H1 (cell line): ENCODE measurements at regions not wholly inside any gene's neighbourhood (a gene's known extent, or its start where the extent isn't known, plus 50 kb on each side); places are given as distances from the start of the nearest gene placed in this dataset.
A peak's percentile ranks its signal among the peaks of the same experiment; 100 is the strongest.

Source experiments
- CTCF ChIA-PET: fragments of 300-600 bp; sonication (Branson Sonifier 250); formaldehyde crosslinking; loops from one replicate; lab custom pipeline; 2021; ENCODE audit not compliant: partially characterized antibody; lab: Charles Lee
- POLR2A ChIA-PET: fragments of 300-600 bp; sonication (Branson Sonifier 250); formaldehyde crosslinking; loops from one replicate; lab custom pipeline; 2021; ENCODE audit warnings: inconsistent platforms; ENCODE audit not compliant: partially characterized antibody; lab: Charles Lee
- DNase-seq, 2 experiments: peaks; one replicate each; pipeline versions ENCODE4 v3.0.0 to v3.0.0-alpha.2; 2010 to 2022; ENCODE audit warnings: low spot score in 2 of 2, low read depth in 1 of 2, mixed read lengths in 1 of 2
- FAIRE-seq: peaks from 2 replicates; lab custom pipeline; 2011; peaks lifted over from hg19 to GRCh38; lab: Jason Lieb, UNC
- H2AFZ ChIP-seq: 2 replicates; pipeline ENCODE4 v1.8.1; 2012; ENCODE audit warnings: low read length, inconsistent platforms
- H2AK5ac ChIP-seq: 2 replicates; pipeline ENCODE4 v1.6.1; 2013; ENCODE audit warnings: low read depth, low read length
- H2BK120ac ChIP-seq: replicated peaks from 2 replicates; pipeline ENCODE3; 2013; ENCODE audit warnings: low read depth, low read length, inconsistent platforms
- H2BK12ac ChIP-seq: 2 replicates; pipeline ENCODE4 v1.6.1; 2013; ENCODE audit warnings: low read depth, low read length
- H2BK15ac ChIP-seq: 2 replicates; pipeline ENCODE4 v1.6.1; 2013; ENCODE audit warnings: low read length
- H2BK20ac ChIP-seq: 2 replicates; pipeline ENCODE4 v1.6.1; 2013; ENCODE audit warnings: low read length
- H2BK5ac ChIP-seq: 2 replicates; pipeline ENCODE4 v1.6.1; 2013; ENCODE audit warnings: low read depth, low read length
- H3K14ac ChIP-seq: 2 replicates; pipeline ENCODE4 v1.6.1; 2013; ENCODE audit warnings: inconsistent platforms; ENCODE audit not compliant: insufficient read length
- H3K18ac ChIP-seq: 2 replicates; pipeline ENCODE4 v1.6.1; 2013; ENCODE audit warnings: low read length; ENCODE audit errors: extremely low read depth
- H3K23ac ChIP-seq: 2 replicates; pipeline ENCODE4 v1.6.1; 2013; ENCODE audit warnings: inconsistent platforms; ENCODE audit not compliant: insufficient read length
- H3K23me2 ChIP-seq: 2 replicates; pipeline ENCODE4 v1.6.1; 2013; ENCODE audit warnings: low read depth, low read length
- H3K27ac ChIP-seq: 2 replicates; pipeline ENCODE4 v1.6.1; 2011; ENCODE audit warnings: low read depth, low read length, inconsistent platforms
- H3K27me3 ChIP-seq, 4 experiments: replicated peaks in 1 of 4; 1 replicate in 1 of 4; 2 replicates in 3 of 4; pipeline versions ENCODE4 v1.6.1 to v1.8.1; 2011 to 2013; ENCODE audit warnings: low read length in 3 of 4, mild to moderate bottlenecking in 3 of 4, inconsistent platforms in 2 of 4, mixed read lengths in 2 of 4, moderate library complexity in 1 of 4; ENCODE audit not compliant: control insufficient read depth in 3 of 4, insufficient read depth in 3 of 4; ENCODE audit errors: extremely low read depth in 1 of 4
- H3K36me3 ChIP-seq, 4 experiments: 2 replicates each; pipeline versions ENCODE4 v1.6.1 to v1.8.1; 2011 to 2013; ENCODE audit warnings: mild to moderate bottlenecking in 4 of 4, low read length in 3 of 4, moderate library complexity in 2 of 4, control low read depth in 1 of 4, inconsistent platforms in 1 of 4; ENCODE audit not compliant: insufficient read depth in 4 of 4, control insufficient read depth in 2 of 4
- H3K4ac ChIP-seq: replicated peaks from 2 replicates; pipeline ENCODE3; 2013; ENCODE audit warnings: low read length, low read depth, mixed read lengths, inconsistent platforms; ENCODE audit not compliant: insufficient read length
- H3K4me1 ChIP-seq, 4 experiments: replicated peaks in 1 of 4; 1 replicate in 1 of 4; 2 replicates in 3 of 4; pipeline versions ENCODE4 v1.6.1 to v1.8.1; 2011 to 2013; ENCODE audit warnings: low read length in 3 of 4, inconsistent platforms in 2 of 4, mixed read lengths in 1 of 4; ENCODE audit not compliant: insufficient read depth in 4 of 4, control insufficient read depth in 3 of 4
- H3K4me2 ChIP-seq, 2 experiments: 2 replicates each; pipeline versions ENCODE4 v1.6.1 to v1.8.1; 2011 to 2013; ENCODE audit warnings: low read depth in 2 of 2, low read length in 2 of 2, control low read depth in 1 of 2, inconsistent platforms in 1 of 2, mild to moderate bottlenecking in 1 of 2; ENCODE audit not compliant: insufficient read depth in 1 of 2
- H3K4me3 ChIP-seq, 4 experiments: fragments of 200-600, 300-600 bp in 1 of 4; sonication (generic), shearing (Covaris generic), sonication (Bioruptor Twin) in 1 of 4; 2 replicates each; pipeline versions ENCODE4 v1.5.1 to v1.8.1; 2011 to 2016; ENCODE audit warnings: low read length in 4 of 4, low read depth in 3 of 4, control low read depth in 2 of 4, inconsistent platforms in 2 of 4, mild to moderate bottlenecking in 2 of 4, mixed read lengths in 1 of 4, moderate library complexity in 1 of 4; ENCODE audit not compliant: insufficient read depth in 2 of 4; ENCODE audit errors: extremely low read depth in 1 of 4
- H3K56ac ChIP-seq: replicated peaks from 2 replicates; pipeline ENCODE3; 2013; ENCODE audit warnings: low read depth, mild to moderate bottlenecking, mixed read lengths, low read length, inconsistent platforms; ENCODE audit not compliant: insufficient read length
- H3K79me1 ChIP-seq: 2 replicates; pipeline ENCODE4 v1.6.1; 2013; ENCODE audit warnings: low read depth, low read length, control low read depth
- H3K79me2 ChIP-seq, 2 experiments: 2 replicates each; pipeline versions ENCODE4 v1.6.1 to v1.8.1; 2012 to 2013; ENCODE audit warnings: low read length in 2 of 2, mild to moderate bottlenecking in 2 of 2, inconsistent platforms in 1 of 2; ENCODE audit not compliant: insufficient read depth in 2 of 2, control insufficient read depth in 1 of 2
- H3K9ac ChIP-seq, 4 experiments: replicated peaks in 1 of 4; 1 replicate in 1 of 4; 2 replicates in 3 of 4; pipeline versions ENCODE4 v1.6.1 to v1.8.1; 2011 to 2013; ENCODE audit warnings: low read depth in 3 of 4, low read length in 3 of 4, control low read depth in 2 of 4, mild to moderate bottlenecking in 2 of 4, moderate library complexity in 2 of 4, inconsistent platforms in 1 of 4; ENCODE audit errors: extremely low read depth in 1 of 4
- H3K9me3 ChIP-seq, 2 experiments: 2 replicates each; pipeline versions ENCODE4 v1.6.1 to v1.8.1; 2012 to 2013; ENCODE audit warnings: mild to moderate bottlenecking in 2 of 2, moderate library complexity in 2 of 2, control low read depth in 1 of 2, inconsistent platforms in 1 of 2, low read depth in 1 of 2, low read length in 1 of 2, mixed read lengths in 1 of 2; ENCODE audit not compliant: insufficient read depth in 2 of 2
- H4K20me1 ChIP-seq, 2 experiments: replicated peaks in 1 of 2; 2 replicates each; pipeline versions ENCODE3 to v1.8.1; 2011 to 2013; ENCODE audit warnings: inconsistent platforms in 2 of 2, low read length in 2 of 2, mild to moderate bottlenecking in 1 of 2; ENCODE audit not compliant: insufficient read depth in 2 of 2, control insufficient read depth in 1 of 2
- H4K5ac ChIP-seq: 2 replicates; pipeline ENCODE4 v1.6.1; 2013; ENCODE audit warnings: low read length, low read depth, mixed read lengths, inconsistent platforms; ENCODE audit not compliant: insufficient read length
- H4K8ac ChIP-seq: 2 replicates; pipeline ENCODE4 v1.8.0; 2013; ENCODE audit warnings: mild to moderate bottlenecking, moderate library complexity, low read length, inconsistent platforms; ENCODE audit not compliant: insufficient read depth; ENCODE audit errors: extremely low read depth
- H4K91ac ChIP-seq: replicated peaks from 2 replicates; pipeline ENCODE3; 2013; ENCODE audit warnings: low read length, mixed read lengths, inconsistent platforms; ENCODE audit not compliant: insufficient read length
- CBX5 ChIP-seq: fragments of 300-800, 300-1000 bp; sonication (generic); IDR thresholded peaks from 2 replicates; pipeline ENCODE4 v1.7.1; 2016; ENCODE audit warnings: antibody characterized with exemption, low read length, low read depth
- CTBP2 ChIP-seq: IDR thresholded peaks from 2 replicates; pipeline ENCODE4 v1.7.0; 2011; ENCODE audit warnings: borderline replicate concordance, mild to moderate bottlenecking, moderate library complexity, mixed read lengths, low read length; ENCODE audit not compliant: insufficient read depth, insufficient read length
- HDAC2 ChIP-seq, 2 experiments: fragments of 300-600 bp in 1 of 2; sonication (generic) in 1 of 2; IDR thresholded peaks; 2 replicates each; pipeline ENCODE4 v1.6.1; 2011 to 2012; ENCODE audit warnings: low read depth in 2 of 2, low read length in 2 of 2, mild to moderate bottlenecking in 2 of 2, moderate library complexity in 2 of 2, borderline replicate concordance in 1 of 2, inconsistent platforms in 1 of 2
- HDAC6 ChIP-seq: IDR thresholded peaks from one replicate; pipeline ENCODE4 v1.7.1; 2012; ENCODE audit warnings: low read depth, mild to moderate bottlenecking, inconsistent platforms, low read length, moderate library complexity
- JUN ChIP-seq: IDR thresholded peaks from 2 replicates; pipeline ENCODE4 v1.6.1; 2011; ENCODE audit warnings: low read depth, mild to moderate bottlenecking, improper control_type of control experiment, low read length
- KDM1A ChIP-seq: fragments of 200-600, 300-600 bp; sonication (generic); IDR thresholded peaks from 2 replicates; pipeline ENCODE4 v1.7.1; 2016; ENCODE audit warnings: mild to moderate bottlenecking, low read length, borderline replicate concordance
- NANOG ChIP-seq: IDR thresholded peaks from 2 replicates; pipeline ENCODE4 v1.6.1; 2011; ENCODE audit warnings: low read length, low read depth, mild to moderate bottlenecking, inconsistent platforms; ENCODE audit not compliant: insufficient read depth, poor library complexity, severe bottlenecking
- NRF1 ChIP-seq: IDR thresholded peaks from 2 replicates; pipeline ENCODE4 v1.6.1; 2011; ENCODE audit warnings: mild to moderate bottlenecking, low read depth, low read length, improper control_type of control experiment
- POLR2AphosphoS5 ChIP-seq: IDR thresholded peaks from 2 replicates; pipeline ENCODE4 v1.6.1; 2011; ENCODE audit warnings: low read depth, low read length
- POU5F1 ChIP-seq: IDR thresholded peaks from 2 replicates; pipeline ENCODE4 v1.6.1; 2011; ENCODE audit warnings: low read depth, mild to moderate bottlenecking, low read length, moderate library complexity
- SAP30 ChIP-seq: fragments of 300-600 bp; sonication (generic); IDR thresholded peaks from 2 replicates; pipeline ENCODE4 v1.7.1; 2012; ENCODE audit warnings: low read length, moderate library complexity, mild to moderate bottlenecking, inconsistent platforms; ENCODE audit not compliant: insufficient read depth, insufficient replicate concordance
- WGBS, 2 experiments: shearing (Covaris generic) in 1 of 2; methylation state at CpG; one replicate each; pipeline versions ENCODE4 v1.1.6 to v1.1.7; 2013 to 2015; ENCODE audit warnings: low lambda C conversion rate in 2 of 2, mixed read lengths in 2 of 2, inconsistent platforms in 1 of 2, low coverage in 1 of 2, missing lambda C conversion rate in 1 of 2; ENCODE audit not compliant: insufficient replicate concordance in 2 of 2, insufficient coverage in 1 of 2, insufficient read length in 1 of 2; ENCODE audit errors: extremely low coverage in 1 of 2, missing lambda C conversion rate in 1 of 2; 5-methylcytosine and 5-hydroxymethylcytosine counted together
- TF ChIP-seq, protein P1 (sequence below): IDR thresholded peaks from 2 replicates; pipeline ENCODE4 v1.6.1; 2012; ENCODE audit warnings: inconsistent platforms

- H3K79me1 ChIP-seq, result no peaks in the 10 kb centered on the region
- H3K36me3 ChIP-seq, result no peaks in the 10 kb centered on the region
- H3K27ac ChIP-seq, result no peak overlapping the region
- no peak overlapping the region for H3K9ac ChIP-seq
- no peak overlapping the region for H4K91ac ChIP-seq
- H3K27me3 ChIP-seq, result peaks cover 0 to 5% (median 3%) of the 10 kb centered on the region in 4 experiments; a peak in 5 of 7 replicates
- peaks cover 6 to 15% (median 14%) of the 10 kb centered on the region in 4 experiments for H3K4me1 ChIP-seq
- H3K79me2 ChIP-seq, result no peaks in the 10 kb centered on the region
- peaks cover 0 to 2% of the 10 kb centered on the region in 2 experiments for H4K20me1 ChIP-seq
- ChIA-PET CTCF (interaction anchor here (0.7 to 2.1 kb wide), 2 partner anchors 50 to 62 kb away, joined by 3 to 5 read pairs; no protein-coding TSS in a partner anchor), POLR2A (no interaction called here)
- no peak overlapping the region for H2BK15ac ChIP-seq
- H2AFZ ChIP-seq, result no peak overlapping the region
- no peak overlapping the region for H3K4me2 ChIP-seq
- H2AK5ac ChIP-seq, result no peak overlapping the region
- no peak overlapping the region for H3K56ac ChIP-seq
- H4K5ac ChIP-seq, result no peak overlapping the region
- H4K8ac ChIP-seq, result no peak overlapping the region
- no peak for FAIRE-seq
- no peak overlapping the region for H3K4ac ChIP-seq
- DNase-seq, result no peak
- WGBS, 2 experiments, result 88% methylated on average over 12 of the region's 12 CpGs; no CpG with 5 or more reads in 1 of the 2 experiments
- H2BK12ac ChIP-seq, result no peak overlapping the region
- no peak overlapping the region for H2BK120ac ChIP-seq
- no peak overlapping the region for H2BK5ac ChIP-seq
- H3K14ac ChIP-seq, result peak overlapping the region; percentile 14
- no peaks in the 10 kb centered on the region for H3K9me3 ChIP-seq
- no peak overlapping the region for H3K23ac ChIP-seq
- H3K4me3 ChIP-seq, result no peak overlapping the region
- peaks cover 6% of the 10 kb centered on the region; the same call in 1 of the 2 replicates for H3K23me2 ChIP-seq
- no peak overlapping the region for H3K18ac ChIP-seq
- no peak overlapping the region for H2BK20ac ChIP-seq
- TF ChIP-seq CTBP2 (no peak), HDAC6 (no peak), NRF1 (no peak), POU5F1 (no peak), POLR2AphosphoS5 (no peak), HDAC2 (IDR thresholded peaks at IDR 0.05; ENCODE audit: borderline replicate concordance in 1 of 2, low read depth in 2 of 2, low read length in 2 of 2) (no peak), CBX5 (no peak), SAP30 (no peak), KDM1A (no peak), NANOG (no peak), JUN (no peak)
- TF ChIP-seq, protein P1, sequence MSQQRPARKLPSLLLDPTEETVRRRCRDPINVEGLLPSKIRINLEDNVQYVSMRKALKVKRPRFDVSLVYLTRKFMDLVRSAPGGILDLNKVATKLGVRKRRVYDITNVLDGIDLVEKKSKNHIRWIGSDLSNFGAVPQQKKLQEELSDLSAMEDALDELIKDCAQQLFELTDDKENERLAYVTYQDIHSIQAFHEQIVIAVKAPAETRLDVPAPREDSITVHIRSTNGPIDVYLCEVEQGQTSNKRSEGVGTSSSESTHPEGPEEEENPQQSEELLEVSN, result no peak
These were observed 52.7 kb upstream of the CIBAR2 start for GRCh38 chr16:85164838-85165516.
